Lung (tissue), 11 donors: ENCODE measurements at regions not wholly inside any gene's neighbourhood (a gene's known extent, or its start where the extent isn't known, plus 50 kb on each side); places are given as distances from the start of the nearest gene placed in this dataset.

Source experiments
- ATAC-seq: fragments of 200-7000 bp; cut with Tn5 transposase; one replicate; pipeline ENCODE4 v1.9.1; 2020; ENCODE audit warnings: moderate number of reproducible peaks; ENCODE audit not compliant: insufficient read depth, low FRiP score
- DNase-seq, 3 donors: peaks; one replicate each; pipeline ENCODE4 v3.0.0-alpha.2; 2013 to 2017
- H3K27ac ChIP-seq, 2 donors: one replicate each; pipeline ENCODE4 v1.5.1; 2013; ENCODE audit warnings: mild to moderate bottlenecking in 2 of 2, moderate library complexity in 2 of 2, control low read depth in 1 of 2, inconsistent platforms in 1 of 2, low read depth in 1 of 2, low read length in 1 of 2
- H3K27me3 ChIP-seq, 3 donors: one replicate each; pipeline ENCODE4 v1.5.1; 2013; ENCODE audit warnings: low read length in 2 of 3; ENCODE audit not compliant: control insufficient read depth in 3 of 3, insufficient read depth in 3 of 3
- H3K36me3 ChIP-seq, 4 donors: one replicate each; pipeline ENCODE4 v1.5.1; 2013; ENCODE audit warnings: low read length in 4 of 4, mild to moderate bottlenecking in 1 of 4, moderate library complexity in 1 of 4; ENCODE audit not compliant: control insufficient read depth in 4 of 4, insufficient read depth in 4 of 4
- H3K4me1 ChIP-seq, 5 donors: one replicate each; pipeline ENCODE4 v1.5.1; 2013; ENCODE audit warnings: low read length in 5 of 5, mild to moderate bottlenecking in 2 of 5, moderate library complexity in 1 of 5; ENCODE audit not compliant: control insufficient read depth in 5 of 5, insufficient read depth in 5 of 5
- H3K4me3 ChIP-seq: one replicate; pipeline ENCODE4 v1.5.1; 2013; ENCODE audit warnings: mild to moderate bottlenecking, control low read depth, moderate library complexity
- H3K9ac ChIP-seq, 2 donors: one replicate each; pipeline ENCODE4 v1.5.1; 2013; ENCODE audit warnings: low read length in 2 of 2, control low read depth in 1 of 2; ENCODE audit not compliant: insufficient read depth in 1 of 2
- H3K9me3 ChIP-seq, 4 donors: one replicate each; pipeline ENCODE4 v1.5.1; 2013; ENCODE audit warnings: low read length in 3 of 4, mild to moderate bottlenecking in 1 of 4, moderate library complexity in 1 of 4; ENCODE audit not compliant: control insufficient read depth in 4 of 4, insufficient read depth in 3 of 4
- WGBS, 2 donors: extraction: QIAGEN DNeasy Blood & Tissue Kit; methylation state at CpG; one replicate each; pipeline ENCODE4 v1.1.7; 2013; 5-methylcytosine and 5-hydroxymethylcytosine counted together
- TF ChIP-seq, protein P1 (sequence below): IDR thresholded peaks from 2 replicates; pipeline ENCODE4 v1.5.1; 2012; ENCODE audit warnings: mild to moderate bottlenecking; ENCODE audit errors: control extremely low read depth, extremely low read depth
- donor health status: control.
- donor health status: control.
- donor health status: Bipolar disorder and iron deficiency.
- donor health status: healthy.
- donor health status: DM: yes; HTN: yes; CAD: no.

DNA sequence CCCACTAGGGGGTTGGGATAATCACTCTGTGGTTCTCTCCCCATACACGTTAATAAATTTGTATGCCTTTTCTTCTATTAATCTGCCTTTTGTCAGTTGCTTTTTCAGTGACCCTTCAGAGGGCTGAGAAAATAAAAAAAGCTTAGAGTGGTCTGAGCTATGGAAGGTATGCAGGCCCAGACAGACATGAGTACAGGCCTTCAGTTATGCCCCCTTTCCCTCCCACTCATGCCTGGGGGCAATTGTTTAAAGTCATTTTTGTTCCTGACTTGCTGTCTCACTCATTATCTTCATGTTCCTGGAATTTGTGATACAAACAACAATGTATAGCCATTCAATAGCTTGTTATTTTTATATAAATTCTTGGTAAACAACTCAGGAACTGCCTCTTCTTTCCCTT lies 170.8 kb downstream of the AKR1D1 start:
- Histone ChIP-seq H3K36me3 (no peaks in the 10 kb centered on the region), H3K9ac (no peak overlapping the region), H3K4me3 (no peak overlapping the region), H3K27ac (no peak overlapping the region), H3K9me3 (peaks cover 0 to 2% (median 0%) of the 10 kb centered on the region in 4 donors), H3K4me1 (peaks cover 0 to 6% (median 0%) of the 10 kb centered on the region in 5 donors), H3K27me3 (no peaks in the 10 kb centered on the region)
- ATAC-seq (no peak), DNase-seq (no peak)
- 85 to 93% methylated on average over 1 of the region's 1 CpG for WGBS, 2 donors
- TF ChIP-seq, protein P1, sequence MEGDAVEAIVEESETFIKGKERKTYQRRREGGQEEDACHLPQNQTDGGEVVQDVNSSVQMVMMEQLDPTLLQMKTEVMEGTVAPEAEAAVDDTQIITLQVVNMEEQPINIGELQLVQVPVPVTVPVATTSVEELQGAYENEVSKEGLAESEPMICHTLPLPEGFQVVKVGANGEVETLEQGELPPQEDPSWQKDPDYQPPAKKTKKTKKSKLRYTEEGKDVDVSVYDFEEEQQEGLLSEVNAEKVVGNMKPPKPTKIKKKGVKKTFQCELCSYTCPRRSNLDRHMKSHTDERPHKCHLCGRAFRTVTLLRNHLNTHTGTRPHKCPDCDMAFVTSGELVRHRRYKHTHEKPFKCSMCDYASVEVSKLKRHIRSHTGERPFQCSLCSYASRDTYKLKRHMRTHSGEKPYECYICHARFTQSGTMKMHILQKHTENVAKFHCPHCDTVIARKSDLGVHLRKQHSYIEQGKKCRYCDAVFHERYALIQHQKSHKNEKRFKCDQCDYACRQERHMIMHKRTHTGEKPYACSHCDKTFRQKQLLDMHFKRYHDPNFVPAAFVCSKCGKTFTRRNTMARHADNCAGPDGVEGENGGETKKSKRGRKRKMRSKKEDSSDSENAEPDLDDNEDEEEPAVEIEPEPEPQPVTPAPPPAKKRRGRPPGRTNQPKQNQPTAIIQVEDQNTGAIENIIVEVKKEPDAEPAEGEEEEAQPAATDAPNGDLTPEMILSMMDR, result no peak

DNA sequence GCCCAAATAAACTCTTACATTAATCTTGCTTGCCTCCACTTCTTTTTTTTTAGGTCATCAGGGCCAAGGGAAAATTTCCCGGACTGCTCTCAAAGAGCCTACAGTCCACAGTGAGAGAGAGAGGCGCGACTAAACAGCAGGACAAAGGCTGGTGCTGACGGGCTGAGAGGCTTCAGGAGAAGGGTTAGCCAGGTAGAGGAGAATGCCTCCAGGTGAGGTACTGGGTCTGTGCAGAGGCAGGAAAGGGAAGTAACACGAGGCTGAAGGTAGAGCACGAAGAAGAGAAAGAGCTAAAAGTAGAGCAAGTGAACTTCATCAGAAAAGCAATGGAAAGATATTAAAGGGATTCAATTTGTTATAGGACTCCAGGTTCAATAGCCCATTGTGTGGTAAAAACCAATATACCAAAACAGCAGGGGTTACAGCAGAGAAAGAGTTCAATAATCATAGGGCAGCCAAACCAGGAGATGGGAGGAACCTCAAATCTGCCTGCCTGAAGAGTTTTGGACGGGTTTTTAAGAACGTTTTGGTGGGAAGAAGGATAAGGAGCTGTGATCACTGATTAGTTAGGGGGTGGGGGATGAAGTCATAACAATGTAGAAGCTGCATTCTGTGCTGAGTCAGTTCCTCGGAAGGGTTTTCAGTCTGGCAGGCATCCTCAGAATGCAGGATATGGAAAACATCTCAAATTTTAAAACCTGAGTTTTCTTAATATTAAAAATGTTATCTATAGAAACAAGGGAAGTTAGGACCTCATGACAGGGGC lies 171.5 kb downstream of the AKR1D1 start:
- Histone ChIP-seq H3K27ac (no peak overlapping the region), H3K9me3 (peaks cover 0 to 2% (median 0%) of the 10 kb centered on the region in 4 donors), H3K4me3 (no peak overlapping the region), H3K9ac (no peak overlapping the region), H3K36me3 (no peaks in the 10 kb centered on the region), H3K27me3 (no peaks in the 10 kb centered on the region), H3K4me1 (peaks cover 0 to 6% (median 0%) of the 10 kb centered on the region in 5 donors)
- TF ChIP-seq, protein P1, result no peak
- WGBS, 2 donors, result 81 to 83% methylated on average over 9 of the region's 9 CpGs
- ATAC-seq (no peak), DNase-seq (no peak)

DNA sequence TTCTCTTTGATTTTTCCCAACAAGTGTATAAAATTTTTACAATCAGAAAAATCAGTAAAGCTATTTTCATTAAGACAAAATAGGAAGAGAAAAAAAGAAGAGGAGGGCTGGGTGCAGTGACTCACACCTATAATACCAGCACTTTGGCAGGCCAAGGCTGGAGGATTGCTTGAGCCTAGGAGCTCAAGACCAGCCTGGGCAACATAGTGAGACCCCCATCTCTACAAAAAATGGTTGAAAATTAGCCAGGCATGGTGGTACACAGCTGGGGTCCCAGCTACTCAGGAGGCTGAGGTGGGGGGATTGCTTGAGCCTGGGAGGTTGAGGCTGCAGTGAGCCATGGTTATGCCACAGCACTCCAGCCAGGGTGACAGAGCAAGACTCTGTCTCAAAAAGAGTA lies 172.3 kb downstream of the AKR1D1 start:
- Histone ChIP-seq H3K4me1 (peaks cover 0 to 6% (median 0%) of the 10 kb centered on the region in 5 donors), H3K9me3 (peaks cover 0 to 5% (median 0%) of the 10 kb centered on the region in 4 donors), H3K27ac (no peak overlapping the region), H3K27me3 (no peaks in the 10 kb centered on the region), H3K9ac (no peak overlapping the region), H3K4me3 (no peak overlapping the region), H3K36me3 (no peaks in the 10 kb centered on the region)
- DNase-seq (no peak), ATAC-seq (no peak)
- TF ChIP-seq, protein P1, result no peak
